NCI-H2107 treated with DMSO at 0.1 percent for 48 hours (cell line): ENCODE measurements at regions not wholly inside any gene's neighbourhood (a gene's known extent, or its start where the extent isn't known, plus 50 kb on each side); places are given as distances from the start of the nearest gene placed in this dataset.
"Not testable (repeated sequence)": the region's sequence is repeated elsewhere in the genome, so short reads cannot be mapped to it uniquely, and the experiment has no call there.

ENCODE experiments used
- DNase-seq: peaks from one replicate; lab custom pipeline; 2025; ENCODE audit not compliant: unreplicated experiment; lab: John Stamatoyannopoulos, UW

DNA sequence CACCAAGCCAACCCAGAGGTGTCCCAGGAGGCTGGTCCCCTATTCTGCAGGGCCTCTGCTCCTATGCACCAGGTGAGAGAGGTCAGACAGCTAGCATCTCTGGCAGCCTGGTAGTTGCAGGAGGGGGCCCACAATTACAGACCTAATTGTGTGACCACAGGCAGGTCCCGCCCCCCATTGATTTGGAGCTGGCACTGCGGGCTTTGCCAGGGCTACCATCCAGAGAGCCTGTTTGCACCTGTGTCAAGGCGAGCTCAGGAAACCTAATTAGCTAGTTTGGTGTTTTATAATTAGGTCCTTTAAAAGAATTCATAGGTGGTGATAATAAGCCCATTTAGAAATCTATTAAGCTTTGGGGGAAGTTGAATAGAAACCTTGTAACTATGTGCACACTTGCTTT lies 90.2 kb downstream of the MRM1 start:
- peak; percentile 36 for DNase-seq

- DNase-seq: no peak
Measured at GRCh38 chr17:36695082-36695481, 93.7 kb downstream of the MRM1 start.

GRCh38 chr17:36695710-36696109 lies 94.3 kb downstream of the MRM1 start:
- not testable (repeated sequence) for DNase-seq

DNA sequence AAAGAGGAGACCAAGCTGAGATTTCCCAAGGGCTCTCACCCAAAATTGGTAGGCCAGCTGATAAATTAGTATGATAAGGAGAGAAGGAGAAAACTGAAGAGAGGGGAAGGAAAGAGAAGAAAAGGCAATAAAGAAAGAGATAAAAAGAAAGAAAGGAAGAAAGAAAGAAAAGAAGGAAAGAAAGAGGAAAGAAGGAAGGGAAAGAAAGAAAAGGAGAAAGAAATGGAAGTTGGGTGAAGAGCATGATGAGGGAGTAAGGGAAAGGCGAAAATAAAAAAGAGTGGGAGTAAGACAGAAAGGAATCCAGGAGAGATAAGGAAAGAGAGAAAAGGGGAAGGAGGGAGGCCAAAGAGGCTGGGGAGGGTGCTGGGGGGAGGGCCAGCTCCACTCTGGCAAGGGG lies 95.4 kb downstream of the MRM1 start:
- DNase-seq: no peak

DNA sequence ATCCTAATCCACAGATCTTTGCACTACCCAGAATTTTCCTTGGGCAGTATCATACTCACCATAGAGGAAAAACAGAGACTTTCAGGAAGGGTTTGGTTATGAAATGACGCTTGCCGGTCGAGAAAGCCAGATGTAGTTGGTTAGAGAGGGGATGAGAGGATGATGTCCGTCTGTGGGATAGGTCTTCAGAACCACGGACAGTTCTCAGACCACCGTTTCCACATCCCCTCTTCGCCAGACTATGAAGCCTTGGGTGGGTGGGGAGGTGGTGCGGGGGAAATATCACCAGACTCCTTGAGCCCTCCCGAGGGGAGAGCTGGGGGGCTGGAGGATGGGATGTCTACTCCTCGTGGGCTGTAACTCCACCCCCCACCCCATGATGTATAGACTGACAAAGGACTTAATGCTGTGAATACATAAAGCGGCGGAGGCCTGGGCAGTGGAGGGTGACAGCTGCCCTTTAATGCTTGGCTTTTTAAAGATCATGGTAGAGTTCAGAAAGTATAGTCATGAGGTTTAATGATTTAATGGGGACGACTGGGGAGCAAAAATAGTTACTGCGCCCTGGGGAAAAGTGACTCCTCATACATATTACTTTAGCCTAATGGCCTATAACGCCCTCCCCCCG lies 96.6 kb downstream of the MRM1 start:
- no peak for DNase-seq

- no peak for DNase-seq
Measured at GRCh38 chr17:36701429-36702099, 100.2 kb downstream of the MRM1 start.

GRCh38 chr17:36702636-36703035 lies 101.3 kb downstream of the MRM1 start:
- no peak for DNase-seq

- no peak for DNase-seq
Measured at GRCh38 chr17:36703860-36704266, 102.5 kb downstream of the MRM1 start.

- DNase-seq: no peak
Measured at GRCh38 chr17:36705283-36705795, 104.0 kb downstream of the MRM1 start.

DNA sequence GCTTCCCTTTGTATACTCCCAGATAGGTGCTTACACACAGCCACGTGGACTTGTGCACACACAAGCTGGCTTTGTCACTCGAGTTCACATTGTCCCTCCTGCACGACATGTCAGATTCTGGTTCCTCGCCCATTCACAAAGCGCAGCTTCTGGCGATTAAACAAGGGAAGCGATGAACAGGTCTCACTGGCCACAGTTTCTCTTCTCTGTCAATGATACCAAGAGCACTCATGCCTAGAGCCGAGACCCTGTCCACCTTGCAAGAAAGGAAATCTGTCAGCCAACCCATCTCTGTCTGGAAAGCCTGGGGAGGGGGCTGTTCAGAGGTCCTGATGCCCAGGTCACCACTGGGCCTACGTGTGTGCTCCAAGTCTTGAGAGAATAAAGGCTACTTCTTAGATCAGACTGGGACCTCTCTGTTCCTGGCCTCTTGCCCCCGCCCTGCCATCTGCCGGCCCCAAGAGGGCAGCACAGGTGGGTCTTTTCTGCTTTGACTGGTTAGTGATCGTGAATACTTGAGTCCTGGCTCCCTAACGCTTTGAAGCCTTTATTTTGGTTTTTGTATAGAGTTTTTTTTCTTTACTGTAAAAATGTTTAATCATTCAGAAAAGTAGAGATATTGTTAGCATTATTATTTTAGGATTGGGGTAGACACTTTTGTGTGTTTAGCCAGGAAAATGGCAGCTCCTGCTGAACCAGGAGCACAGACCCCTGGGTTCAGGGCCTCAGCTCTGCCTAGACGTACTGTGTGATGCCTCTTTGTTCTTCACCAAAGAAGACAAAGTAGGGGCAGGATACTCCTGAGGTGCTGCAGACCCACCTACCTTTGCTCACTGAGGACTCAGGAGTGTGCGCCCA lies 104.7 kb downstream of the MRM1 start:
- DNase-seq: peak; percentile 69

GRCh38 chr17:36707904-36708303 lies 106.5 kb downstream of the MRM1 start:
- DNase-seq: no peak

DNA sequence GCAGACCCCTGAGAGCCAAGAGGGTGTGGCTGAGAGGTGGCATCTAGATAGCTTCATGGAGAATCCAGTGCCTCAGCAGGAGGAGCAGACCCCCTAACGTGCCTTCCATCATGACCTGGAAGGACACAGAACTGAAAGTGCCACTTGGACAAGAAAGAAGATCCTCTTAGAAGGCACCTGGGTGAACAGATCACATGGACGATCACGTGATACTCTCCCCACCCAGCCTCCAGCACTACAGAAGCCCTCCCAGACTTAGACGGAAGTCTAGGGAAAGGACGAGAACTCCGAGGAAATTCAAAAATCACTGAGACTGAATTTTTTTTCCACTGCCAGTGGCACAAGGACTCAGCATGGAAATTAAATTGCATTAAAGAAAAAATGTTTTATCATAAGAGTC lies 113.4 kb downstream of the MRM1 start:
- DNase-seq: no peak

DNA sequence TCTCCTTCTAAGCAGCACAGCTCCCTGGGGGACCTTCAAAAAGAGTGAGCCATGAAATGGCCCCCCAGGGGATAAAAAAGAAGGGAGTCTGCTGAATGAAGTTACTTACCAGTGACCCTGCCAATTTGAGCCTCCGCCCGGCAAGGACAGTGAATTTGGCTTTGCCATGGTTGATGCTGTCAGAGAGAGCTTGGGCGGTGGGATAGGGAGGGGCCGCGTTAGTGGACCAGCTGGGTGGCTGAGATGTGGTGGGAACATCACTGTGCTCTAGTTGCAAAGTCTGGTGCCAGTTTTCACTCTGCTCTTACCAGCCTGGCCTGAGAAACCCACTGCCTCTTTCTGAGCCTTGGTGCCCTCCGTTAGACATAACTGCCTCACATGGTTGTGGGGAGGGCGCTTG lies 114.6 kb downstream of the MRM1 start:
- no peak for DNase-seq

DNA sequence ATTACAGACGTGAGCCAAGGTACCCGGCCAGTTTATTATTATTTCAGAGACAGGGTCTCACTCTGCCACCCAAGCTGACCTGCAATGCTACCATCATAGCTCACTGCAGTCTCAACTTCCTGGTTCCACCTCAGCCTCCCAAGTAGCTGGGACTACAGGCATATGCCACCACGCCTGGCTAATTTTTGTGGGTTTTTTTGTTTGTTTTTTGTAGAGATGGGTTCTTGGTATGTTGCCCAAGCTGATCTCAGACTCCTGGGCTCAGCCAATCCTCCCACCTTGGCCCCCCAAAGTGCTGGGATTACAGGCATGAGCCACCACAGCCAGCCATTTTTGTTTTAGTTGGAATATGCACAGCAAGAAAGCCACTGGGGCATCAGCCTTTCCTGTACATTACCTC lies 115.7 kb downstream of the MRM1 start:
- no peak for DNase-seq

DNA sequence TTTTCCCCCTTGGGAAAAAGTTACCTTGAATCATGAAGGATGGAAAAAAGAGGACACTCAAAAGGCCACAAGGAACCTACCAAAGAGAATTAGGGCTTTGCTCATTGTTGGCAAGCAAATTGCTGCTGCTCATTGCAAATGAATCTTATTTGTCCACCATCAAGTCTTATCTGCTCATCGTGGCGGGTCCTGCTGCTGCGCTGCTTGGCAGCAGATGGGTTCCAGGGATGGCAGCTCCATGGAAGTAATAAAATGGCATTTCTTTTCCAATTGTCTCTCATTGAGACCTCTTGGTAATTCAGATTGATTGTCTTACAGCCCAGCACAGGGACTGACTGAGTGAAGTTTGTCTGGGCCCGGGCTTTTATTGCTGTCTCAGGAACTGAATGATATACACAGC lies 118.7 kb downstream of the MRM1 start:
- no peak for DNase-seq

DNA sequence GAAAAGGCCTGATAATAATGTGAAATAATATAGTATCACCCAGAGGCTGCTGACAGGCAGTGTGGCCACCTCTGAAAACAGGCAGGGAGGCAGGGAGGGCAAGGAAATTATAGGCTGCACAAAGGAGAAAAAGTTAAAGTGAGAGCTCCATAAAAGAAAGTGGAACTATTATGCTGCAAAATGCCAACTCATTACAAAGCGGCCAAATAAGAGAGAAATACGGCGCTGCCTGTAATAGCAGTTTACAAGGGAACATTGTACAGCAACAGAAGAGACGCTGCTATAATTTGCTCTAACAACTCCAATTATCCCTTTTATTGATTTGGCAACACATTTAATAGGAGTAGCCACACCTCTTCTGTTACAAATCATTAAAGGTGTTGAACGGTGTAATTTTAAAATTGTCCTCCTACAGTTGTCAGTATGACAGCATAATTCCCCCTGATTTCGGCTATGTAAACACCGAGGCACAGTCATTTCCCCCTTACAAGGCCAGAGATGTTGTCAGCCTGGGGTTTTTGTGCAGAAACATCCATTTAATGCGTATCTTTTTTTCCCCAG lies 120.3 kb downstream of the MRM1 start:
- peak; percentile 76 for DNase-seq

GRCh38 chr17:36722121-36722902 lies 120.9 kb downstream of the MRM1 start:
- DNase-seq: peak; percentile 90

DNA sequence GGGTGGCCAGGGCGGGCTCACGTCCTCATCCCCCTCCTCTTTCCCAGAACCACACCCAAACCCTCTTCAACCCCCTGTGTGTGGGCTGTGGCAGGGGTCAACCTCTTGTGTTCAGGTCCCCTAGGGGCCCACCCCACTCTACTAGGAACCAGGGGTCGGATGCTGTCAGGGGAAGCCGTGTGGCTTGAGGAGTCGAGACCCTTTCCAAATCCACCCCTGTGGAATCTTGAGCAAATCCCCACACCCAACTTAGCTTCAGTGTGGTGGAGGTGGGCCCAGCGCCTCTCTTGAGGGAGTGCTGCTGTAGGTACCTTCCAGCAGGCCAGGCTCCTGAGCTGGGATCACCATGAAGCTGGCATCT lies 121.5 kb downstream of the MRM1 start:
- DNase-seq: no peak

DNA sequence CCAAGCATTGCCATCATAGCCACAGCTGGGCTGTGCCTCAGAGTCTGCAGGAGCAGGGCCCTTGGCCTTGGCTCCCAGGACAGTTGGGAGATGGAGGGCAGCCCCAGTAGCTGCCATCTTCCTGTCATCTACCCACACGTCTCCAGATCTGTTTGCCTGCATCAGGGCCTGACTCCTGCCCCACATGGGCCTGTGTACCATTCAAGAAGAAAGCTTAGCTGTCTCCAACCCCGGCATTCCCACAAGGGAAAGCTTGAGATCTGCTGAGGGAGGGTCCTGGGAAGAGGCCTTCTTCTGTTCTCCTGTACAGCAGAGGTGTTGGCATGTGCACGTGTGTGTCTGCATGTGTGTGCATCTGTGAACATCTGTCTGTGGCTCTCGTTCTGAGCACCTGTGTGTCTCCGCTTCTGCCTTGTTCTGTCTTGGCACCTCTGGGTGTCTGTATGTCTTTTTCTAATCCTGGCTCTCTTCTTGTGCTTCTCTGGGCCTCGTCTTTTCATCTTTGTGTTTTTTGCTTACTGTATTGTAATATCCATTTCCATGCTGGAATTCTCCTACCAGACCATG lies 122.2 kb downstream of the MRM1 start:
- no peak for DNase-seq

GRCh38 chr17:36726199-36726598 lies 124.8 kb downstream of the MRM1 start:
- no peak for DNase-seq

DNA sequence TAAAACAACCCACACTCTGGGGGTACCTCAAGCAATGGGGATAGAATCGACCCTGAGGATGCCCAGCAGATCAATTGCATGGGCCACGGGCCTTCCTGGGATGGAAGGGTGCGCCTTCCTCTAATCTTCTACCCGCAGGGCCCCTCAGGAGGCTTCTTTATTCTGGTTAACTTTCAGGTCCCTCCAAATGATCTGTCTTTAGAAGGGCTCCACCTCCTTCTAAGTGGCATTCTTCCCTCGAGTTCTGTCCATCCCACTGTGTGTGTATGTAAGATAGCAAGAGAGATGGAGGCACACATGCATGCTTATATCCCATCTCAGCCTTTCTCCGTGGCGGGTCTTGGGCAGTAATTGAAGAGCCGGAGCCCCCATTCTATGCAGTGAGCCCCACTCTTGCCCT lies 125.7 kb downstream of the MRM1 start:
- no peak for DNase-seq
